ENCODE measurements at regions not wholly inside any gene's neighbourhood (a gene's known extent, or its start where the extent isn't known, plus 50 kb on each side); places are given as distances from the start of the nearest gene placed in this dataset.
"Not testable (repeated sequence)": the region's sequence is repeated elsewhere in the genome, so short reads cannot be mapped to it uniquely, and the experiment has no call there.

DNA sequence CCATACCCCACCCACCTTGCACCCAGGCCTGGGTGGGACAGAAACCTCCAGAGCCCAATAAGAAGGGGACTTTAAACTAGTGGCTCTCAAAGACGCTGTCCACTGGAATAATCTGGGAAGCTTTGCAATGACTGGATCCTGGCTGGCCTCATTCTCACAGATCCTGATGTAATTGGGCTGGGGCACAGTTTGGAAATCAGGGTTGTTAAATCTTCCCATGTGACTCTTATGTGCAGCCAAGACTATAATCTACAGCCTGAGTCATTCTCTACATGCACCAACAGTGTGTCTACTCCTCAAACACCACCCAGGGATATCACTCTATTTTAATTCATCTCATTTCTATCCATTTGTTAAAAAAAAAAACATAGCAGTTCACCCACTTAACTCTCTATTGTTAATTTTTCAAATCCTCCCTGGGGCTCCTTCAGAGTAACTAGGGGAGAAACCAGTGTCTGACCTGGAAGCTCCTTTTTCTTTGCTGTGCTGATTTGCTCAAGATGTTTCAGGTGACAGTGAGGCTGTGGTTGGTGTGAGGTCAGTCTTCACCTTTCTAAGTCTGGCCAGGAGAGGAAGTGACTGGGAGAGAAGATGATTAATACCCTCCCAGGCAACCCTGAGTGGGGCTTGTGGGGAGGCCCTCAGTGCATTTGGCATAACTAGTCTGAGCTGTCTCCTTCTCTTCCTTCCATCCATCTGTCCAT, 211.6 kb upstream of the SFSWAP start:
- DNase-seq (ENCODE audit: low spot score) (no peak), FAIRE-seq (no peak)

- FAIRE-seq: no peak
- DNase-seq (ENCODE audit: low spot score): no peak
Observed at GRCh38 chr12:131499864-131500190, 211.1 kb upstream of the SFSWAP start.

GRCh38 chr12:131500564-131500963, 210.3 kb upstream of the SFSWAP start:
- no peak for FAIRE-seq
- DNase-seq (ENCODE audit: low spot score): no peak

GRCh38 chr12:131505561-131505960, 205.3 kb upstream of the SFSWAP start:
- DNase-seq (ENCODE audit: low spot score) (no peak), FAIRE-seq (no peak)

DNA sequence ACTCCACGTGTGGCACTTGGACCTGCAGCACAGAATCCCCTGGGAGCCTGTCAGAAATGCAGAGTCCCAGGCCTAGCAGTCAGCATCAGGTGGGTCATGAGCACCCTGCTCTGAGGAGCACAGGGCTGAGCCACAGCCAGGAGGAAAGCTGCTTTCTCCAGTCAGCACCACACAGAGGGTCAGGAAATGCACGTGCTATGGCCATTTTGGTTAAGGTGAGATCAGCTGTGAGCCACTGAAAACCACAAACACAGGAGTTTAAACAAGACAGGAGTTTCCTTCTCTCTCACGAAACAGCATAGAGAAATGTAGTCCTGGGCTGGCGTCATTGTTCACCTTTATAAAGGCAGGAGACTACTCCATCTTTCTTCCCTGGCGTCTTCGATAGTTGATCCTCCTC, 204.5 kb upstream of the SFSWAP start:
- FAIRE-seq (no peak), DNase-seq (ENCODE audit: low spot score) (no peak)

- no peak for DNase-seq (ENCODE audit: low spot score)
- FAIRE-seq: no peak
Observed at GRCh38 chr12:131507094-131507493, 203.8 kb upstream of the SFSWAP start.

DNA sequence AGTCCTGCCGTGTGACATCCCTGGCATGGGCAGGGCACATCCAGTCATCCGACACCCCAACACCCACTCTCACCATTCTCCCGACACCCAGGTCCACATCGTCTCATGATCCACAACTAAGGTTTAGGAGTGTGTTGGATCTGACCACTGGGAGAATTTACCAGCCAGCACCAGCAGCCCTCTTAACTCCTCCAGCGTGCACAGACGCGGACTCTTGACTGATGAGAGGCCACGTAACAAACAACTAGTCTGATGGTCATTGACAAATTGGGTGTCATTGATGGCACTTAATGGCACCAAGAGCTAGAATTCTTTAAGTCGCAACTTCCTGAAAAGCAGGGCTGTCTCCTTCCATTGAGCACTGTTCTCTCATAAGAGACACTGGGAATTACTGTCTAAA, 203.0 kb upstream of the SFSWAP start:
- FAIRE-seq: no peak
- DNase-seq (ENCODE audit: low spot score): no peak

- no peak for DNase-seq (ENCODE audit: low spot score)
- no peak for FAIRE-seq
Observed at GRCh38 chr12:131509701-131510100, 201.2 kb upstream of the SFSWAP start.

GRCh38 chr12:131510431-131510830, 200.5 kb upstream of the SFSWAP start:
- FAIRE-seq (no peak), DNase-seq (ENCODE audit: low spot score) (no peak)

GRCh38 chr12:131511391-131511802, 199.5 kb upstream of the SFSWAP start:
- DNase-seq (ENCODE audit: low spot score) (peak; percentile 54), FAIRE-seq (no peak)

- FAIRE-seq (no peak), DNase-seq (ENCODE audit: low spot score) (no peak)
Observed at GRCh38 chr12:131511803-131512561, 198.9 kb upstream of the SFSWAP start.

DNA sequence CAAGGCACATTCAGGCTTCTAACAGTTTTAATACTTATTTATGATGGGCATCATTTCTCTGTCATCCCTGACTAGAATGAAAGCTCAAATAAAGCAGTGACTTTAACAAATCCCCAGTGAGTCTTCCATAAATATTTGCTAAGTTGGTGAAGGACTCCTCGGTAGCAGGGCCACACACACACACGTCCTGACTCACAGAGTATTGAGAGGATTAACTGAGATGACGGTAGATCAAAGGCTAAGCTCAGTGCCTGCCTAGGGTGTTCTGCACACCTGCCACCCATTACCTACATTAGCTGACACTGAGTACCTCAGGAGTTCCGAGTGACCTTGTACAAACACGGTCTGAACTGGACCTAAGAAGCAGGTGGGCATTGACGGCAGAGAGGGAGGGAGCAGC, 197.3 kb upstream of the SFSWAP start:
- no peak for DNase-seq (ENCODE audit: low spot score)
- no peak for FAIRE-seq

- FAIRE-seq; DNase-seq (ENCODE audit: low spot score): not testable (repeated sequence)
Observed at GRCh38 chr12:131520553-131520952, 190.3 kb upstream of the SFSWAP start.

DNA sequence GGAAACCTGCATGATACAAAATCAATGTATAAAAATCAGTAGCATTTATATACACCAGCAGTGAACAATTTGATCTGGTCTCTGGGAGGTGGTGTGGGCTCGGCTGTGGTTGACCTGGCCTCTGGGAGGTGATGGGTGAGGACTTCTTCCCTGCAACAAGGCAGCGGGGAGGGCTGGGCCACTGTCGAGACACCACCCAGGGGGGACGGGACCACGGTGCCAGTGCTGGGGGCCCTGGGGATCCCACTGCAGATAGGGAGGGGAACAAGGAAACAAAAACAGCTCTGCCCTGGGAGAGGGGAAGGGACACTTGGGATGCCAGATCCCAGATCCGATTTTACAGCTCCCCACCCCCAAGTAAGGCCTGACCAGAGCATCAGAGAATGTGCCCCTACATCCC, 189.6 kb upstream of the SFSWAP start:
- FAIRE-seq: no peak
- no peak for DNase-seq (ENCODE audit: low spot score)

DNA sequence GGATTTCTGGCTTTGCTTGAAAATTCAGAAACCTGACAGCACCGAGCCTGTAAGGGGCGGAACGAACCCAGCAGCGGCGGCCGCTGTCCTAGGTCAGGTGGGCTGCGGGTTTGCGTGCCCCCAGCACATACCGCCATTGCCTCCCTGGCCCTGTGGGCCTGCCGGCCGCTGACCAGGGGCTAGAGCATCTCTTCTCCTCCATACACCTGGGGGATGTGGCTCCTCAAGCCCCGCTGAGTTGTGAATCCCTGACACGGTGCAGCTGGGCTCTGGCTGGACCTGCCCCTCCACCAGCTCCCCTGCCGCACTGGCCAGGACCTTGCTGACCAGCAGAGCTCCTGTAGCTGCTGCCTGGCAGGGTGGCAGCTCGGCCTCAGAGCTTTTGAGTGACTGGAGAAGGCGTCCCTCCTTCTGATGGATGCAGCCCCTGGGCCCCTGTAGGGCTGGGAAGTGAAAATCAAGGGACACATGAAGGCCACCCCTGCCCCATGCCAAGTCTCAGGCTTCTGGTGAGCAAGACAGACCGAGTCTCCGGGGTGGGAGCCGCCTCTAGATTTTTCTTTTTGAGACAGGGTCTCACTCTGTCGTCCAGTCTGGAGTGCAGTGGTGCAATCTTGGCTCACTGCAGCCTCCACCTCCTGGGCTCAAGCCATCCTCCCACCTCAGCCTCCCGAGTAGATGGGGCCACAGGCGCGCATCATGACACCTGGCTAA, 184.9 kb upstream of the SFSWAP start:
- FAIRE-seq: no peak
- no peak for DNase-seq (ENCODE audit: low spot score)

DNA sequence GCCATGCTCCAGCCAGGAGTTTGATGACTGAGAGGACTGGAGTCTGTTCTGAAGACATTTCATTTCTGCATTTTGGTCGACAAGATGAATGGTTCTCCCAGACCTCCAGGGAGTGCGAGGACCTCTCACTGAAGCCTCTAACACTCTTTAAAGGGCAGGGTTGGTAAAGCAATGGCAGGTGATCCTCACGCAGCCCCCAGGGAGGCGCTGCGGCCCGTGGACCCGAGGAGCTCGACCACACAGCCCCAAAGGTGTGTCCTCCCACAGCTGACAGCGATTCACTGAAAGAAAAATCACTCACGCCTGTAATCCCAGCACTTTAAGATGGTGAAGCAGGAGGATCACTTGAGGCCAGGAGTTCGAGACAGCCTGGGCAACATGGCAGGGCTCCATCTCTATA, 183.8 kb upstream of the SFSWAP start:
- no peak for DNase-seq (ENCODE audit: low spot score)
- FAIRE-seq: no peak

DNA sequence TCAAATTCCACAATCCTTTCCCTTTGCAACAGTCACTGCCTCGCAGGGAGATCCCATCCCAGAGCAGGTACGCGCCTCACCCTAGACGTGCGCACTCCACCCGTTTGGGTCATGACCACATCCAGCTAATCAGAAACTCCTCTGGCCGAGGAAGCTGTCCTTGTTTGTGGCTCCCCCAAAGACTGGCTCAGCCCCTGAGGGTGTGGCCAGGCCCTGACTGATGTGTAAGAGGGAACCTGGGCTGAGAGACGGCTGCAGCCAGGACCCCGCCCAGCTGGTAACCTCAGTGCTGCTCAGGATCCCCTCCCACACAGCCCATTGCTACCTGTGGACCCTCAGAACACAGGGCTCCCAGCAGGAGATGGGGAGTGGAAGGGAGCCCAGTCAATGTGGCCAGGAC, 183.2 kb upstream of the SFSWAP start:
- no peak for DNase-seq (ENCODE audit: low spot score)
- no peak for FAIRE-seq

GRCh38 chr12:131528144-131528543, 182.7 kb upstream of the SFSWAP start:
- no peak for FAIRE-seq

GRCh38 chr12:131528667-131529066, 182.2 kb upstream of the SFSWAP start:
- no peak for DNase-seq (ENCODE audit: low spot score)
- FAIRE-seq: no peak

More at GRCh38 chr12:131528144-131528543, 182.7 kb upstream of the SFSWAP start:
- DNase-seq (ENCODE audit: low spot score): no peak

DNA sequence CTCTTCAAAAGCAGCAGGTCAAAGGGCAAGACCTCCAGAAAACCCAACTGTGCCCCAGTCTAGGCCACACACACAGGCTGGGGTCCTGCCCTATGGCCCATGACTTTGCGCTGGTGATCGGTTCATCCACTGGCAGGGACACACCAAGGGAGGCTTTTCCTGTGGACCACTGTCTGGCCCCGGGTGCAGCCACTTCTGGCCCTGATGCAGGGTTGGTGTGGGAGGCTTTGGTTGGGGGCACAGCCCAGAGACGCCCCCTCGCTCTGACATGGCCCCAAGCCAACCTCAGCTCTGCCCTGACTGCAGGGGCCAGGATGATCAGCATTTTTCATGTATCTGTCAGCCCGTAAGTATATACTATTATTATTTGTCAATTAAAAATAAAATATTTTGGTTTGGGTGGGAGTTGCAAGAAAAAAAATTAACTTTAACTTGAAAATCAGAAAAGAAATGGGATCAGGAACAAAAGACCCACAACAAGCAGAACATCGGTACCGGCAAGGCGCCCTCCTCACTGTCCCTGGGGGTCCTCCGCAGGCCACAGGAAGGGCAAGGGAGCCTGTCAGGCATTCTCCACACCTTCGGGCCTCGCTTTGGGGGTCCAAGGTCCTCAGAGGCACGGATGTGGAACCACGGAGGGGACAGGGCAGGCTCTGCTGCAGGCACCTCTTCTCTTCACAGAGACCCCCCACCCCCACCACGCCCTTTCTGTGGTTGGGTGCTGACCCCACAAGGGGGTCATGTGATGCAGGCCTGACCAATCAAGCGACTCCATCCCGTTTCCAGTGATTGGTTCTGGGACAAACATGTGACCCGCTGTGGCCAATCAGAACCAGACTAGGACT, 181.5 kb upstream of the SFSWAP start:
- FAIRE-seq (no peak), DNase-seq (ENCODE audit: low spot score) (no peak)

- DNase-seq (ENCODE audit: low spot score): no peak
- FAIRE-seq: no peak
Observed at GRCh38 chr12:131530041-131530332, 180.9 kb upstream of the SFSWAP start.

- no peak for DNase-seq (ENCODE audit: low spot score)
- no peak for FAIRE-seq
Observed at GRCh38 chr12:131530422-131530821, 180.5 kb upstream of the SFSWAP start.
